A673 (cell line): ENCODE measurements at regions not wholly inside any gene's neighbourhood (a gene's known extent, or its start where the extent isn't known, plus 50 kb on each side); places are given as distances from the start of the nearest gene placed in this dataset.

Experiments used
- BruUV-seq: library from RNA; stranded (reverse); fragments of 400-500 nt; replicated peaks from 2 replicates; lab custom pipeline; 2021; lab: Mats Ljungman, UMichigan
- CTCF ChIA-PET: fragments of 300-600 bp; sonication (Branson Sonifier 250); formaldehyde crosslinking; loops from one replicate; lab custom pipeline; 2022; ENCODE audit warnings: antibody characterized with exemption; lab: Charles Lee
- POLR2A ChIA-PET: fragments of 300-600 bp; sonication (Branson Sonifier 250); formaldehyde crosslinking; loops from one replicate; lab custom pipeline; 2022; ENCODE audit warnings: antibody characterized with exemption; ENCODE audit not compliant: low non-redundant PET; lab: Charles Lee
- DNase-seq: peaks from one replicate; pipeline ENCODE4 v3.0.0-alpha.2; 2015; ENCODE audit warnings: low spot score
- H3K27ac ChIP-seq: fragments of 200-600 bp; sonication (generic); 2 replicates; pipeline ENCODE4 v1.5.1; 2016; ENCODE audit warnings: mixed run types, low read depth, mild to moderate bottlenecking, mixed read lengths, antibody characterized with exemption, low read length; ENCODE audit not compliant: poor library complexity, severe bottlenecking
- H3K27me3 ChIP-seq: fragments of 200-600 bp; sonication (generic); replicated peaks from 2 replicates; pipeline ENCODE4 v1.6.1; 2017; ENCODE audit warnings: mixed run types, low read depth, mild to moderate bottlenecking, mixed read lengths, antibody characterized with exemption, low read length; ENCODE audit not compliant: insufficient read depth, poor library complexity
- H3K36me3 ChIP-seq: fragments of 200-600 bp; sonication (generic); 2 replicates; pipeline ENCODE4 v1.6.1; 2016; ENCODE audit warnings: mixed run types, mild to moderate bottlenecking, mixed read lengths, antibody characterized with exemption, low read length; ENCODE audit not compliant: insufficient read depth, poor library complexity, severe bottlenecking
- H3K4me1 ChIP-seq: fragments of 200-600 bp; sonication (generic); 2 replicates; pipeline ENCODE4 v1.6.1; 2017; ENCODE audit warnings: mixed run types, mild to moderate bottlenecking, mixed read lengths, antibody characterized with exemption, low read length; ENCODE audit not compliant: insufficient read depth, poor library complexity, severe bottlenecking
- H3K4me3 ChIP-seq: fragments of 200-600 bp; sonication (generic); 2 replicates; pipeline ENCODE4 v1.5.1; 2016; ENCODE audit warnings: low read depth, mixed run types, mild to moderate bottlenecking, mixed read lengths, low read length; ENCODE audit not compliant: poor library complexity, severe bottlenecking
- H3K9me3 ChIP-seq: fragments of 200-600 bp; sonication (generic); 2 replicates; pipeline ENCODE4 v1.6.1; 2016; ENCODE audit warnings: mixed run types, low read depth, mild to moderate bottlenecking, mixed read lengths, antibody characterized with exemption, low read length; ENCODE audit not compliant: poor library complexity, severe bottlenecking
- EZH2 ChIP-seq: fragments of 200-600 bp; sonication (generic); IDR thresholded peaks from 2 replicates; pipeline ENCODE4 v1.6.1; 2017; ENCODE audit warnings: borderline replicate concordance, low read depth, mild to moderate bottlenecking, mixed read lengths, antibody characterized with exemption, low read length; ENCODE audit not compliant: poor library complexity, severe bottlenecking
- intact Hi-C: fragments of 100-400 bp; cut with micrococcal nuclease; formaldehyde crosslinking; loops from one replicate; pipeline ENCODE4 v1.10.0; 2022; ENCODE audit not compliant: unreplicated experiment
- TF ChIP-seq, protein P1 (sequence below): fragments of 300-800, 200-600 bp; sonication (generic); conservative IDR thresholded peaks from 2 replicates; pipeline ENCODE4 v1.5.1; 2017; ENCODE audit warnings: low read depth, mild to moderate bottlenecking, antibody characterized with exemption, low read length, moderate library complexity, mixed read lengths

DNA sequence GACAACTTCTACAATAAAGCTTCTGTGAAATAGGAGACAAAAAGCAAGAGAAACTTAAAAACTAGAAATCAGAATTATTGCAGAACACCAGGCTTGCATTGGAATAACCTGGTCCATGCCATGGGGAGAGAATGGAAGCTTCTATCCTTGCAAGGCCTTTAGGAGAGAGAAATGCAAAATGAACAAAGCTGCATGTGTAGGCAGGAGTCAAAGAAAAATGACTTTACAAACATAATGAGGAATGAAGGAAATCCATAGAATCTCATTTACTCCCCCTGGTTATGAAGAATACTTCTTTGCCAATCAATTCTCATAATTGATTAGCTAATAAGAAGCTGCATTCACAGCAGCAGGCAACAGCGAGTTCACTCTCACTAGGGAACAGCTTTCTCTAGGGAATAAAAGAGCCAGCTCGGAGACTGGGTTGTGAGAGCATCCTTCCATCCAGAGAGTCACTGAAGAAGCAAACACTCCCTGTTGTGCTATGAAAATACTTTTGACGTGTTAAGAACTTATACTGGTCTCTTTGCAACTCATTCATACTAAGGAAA, 235.9 kb upstream of the LRATD1 start:
- no peaks in the 10 kb centered on the region for H3K27me3 ChIP-seq
- TF ChIP-seq, protein P1, sequence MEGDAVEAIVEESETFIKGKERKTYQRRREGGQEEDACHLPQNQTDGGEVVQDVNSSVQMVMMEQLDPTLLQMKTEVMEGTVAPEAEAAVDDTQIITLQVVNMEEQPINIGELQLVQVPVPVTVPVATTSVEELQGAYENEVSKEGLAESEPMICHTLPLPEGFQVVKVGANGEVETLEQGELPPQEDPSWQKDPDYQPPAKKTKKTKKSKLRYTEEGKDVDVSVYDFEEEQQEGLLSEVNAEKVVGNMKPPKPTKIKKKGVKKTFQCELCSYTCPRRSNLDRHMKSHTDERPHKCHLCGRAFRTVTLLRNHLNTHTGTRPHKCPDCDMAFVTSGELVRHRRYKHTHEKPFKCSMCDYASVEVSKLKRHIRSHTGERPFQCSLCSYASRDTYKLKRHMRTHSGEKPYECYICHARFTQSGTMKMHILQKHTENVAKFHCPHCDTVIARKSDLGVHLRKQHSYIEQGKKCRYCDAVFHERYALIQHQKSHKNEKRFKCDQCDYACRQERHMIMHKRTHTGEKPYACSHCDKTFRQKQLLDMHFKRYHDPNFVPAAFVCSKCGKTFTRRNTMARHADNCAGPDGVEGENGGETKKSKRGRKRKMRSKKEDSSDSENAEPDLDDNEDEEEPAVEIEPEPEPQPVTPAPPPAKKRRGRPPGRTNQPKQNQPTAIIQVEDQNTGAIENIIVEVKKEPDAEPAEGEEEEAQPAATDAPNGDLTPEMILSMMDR: no peak
- no peak for TF ChIP-seq EZH2
- H3K4me1 ChIP-seq: no peaks in the 10 kb centered on the region
- intact Hi-C loops: no loop called here
- H3K4me3 ChIP-seq: no peak overlapping the region
- DNase-seq: no peak
- no peak overlapping the region for H3K27ac ChIP-seq
- H3K36me3 ChIP-seq: no peaks in the 10 kb centered on the region
- no TSS peak for BruUV-seq
- POLR2A ChIA-PET: no interaction called here
- no peaks in the 10 kb centered on the region for H3K9me3 ChIP-seq
- CTCF ChIA-PET: no interaction called here

DNA sequence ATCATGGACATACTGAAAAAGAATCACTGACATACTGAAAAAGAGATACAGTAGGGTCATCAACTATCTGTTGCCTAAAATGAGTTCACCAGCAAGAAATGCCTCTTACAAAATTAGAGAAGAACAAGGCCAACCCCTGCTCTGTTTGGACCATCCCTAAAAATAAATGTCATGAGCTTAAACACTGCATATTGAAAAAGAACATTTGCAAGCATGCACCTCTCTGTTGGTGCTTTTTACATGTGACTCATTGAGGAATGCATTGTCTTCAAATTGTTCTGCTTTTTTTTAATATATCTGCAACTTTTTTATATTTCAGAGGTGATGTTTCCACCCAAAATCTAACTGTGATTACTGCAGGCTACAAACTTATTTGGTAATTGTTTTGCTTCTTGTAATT, 233.9 kb upstream of the LRATD1 start:
- Histone ChIP-seq H3K27me3 (no peaks in the 10 kb centered on the region), H3K4me1 (no peaks in the 10 kb centered on the region), H3K27ac (no peak overlapping the region), H3K4me3 (no peak overlapping the region), H3K9me3 (no peaks in the 10 kb centered on the region), H3K36me3 (no peaks in the 10 kb centered on the region)
- BruUV-seq: no TSS peak
- no peak for DNase-seq
- CTCF ChIA-PET: no interaction called here
- intact Hi-C loops: no loop called here
- no peak for TF ChIP-seq EZH2
- TF ChIP-seq, protein P1: no peak
- POLR2A ChIA-PET: no interaction called here

DNA sequence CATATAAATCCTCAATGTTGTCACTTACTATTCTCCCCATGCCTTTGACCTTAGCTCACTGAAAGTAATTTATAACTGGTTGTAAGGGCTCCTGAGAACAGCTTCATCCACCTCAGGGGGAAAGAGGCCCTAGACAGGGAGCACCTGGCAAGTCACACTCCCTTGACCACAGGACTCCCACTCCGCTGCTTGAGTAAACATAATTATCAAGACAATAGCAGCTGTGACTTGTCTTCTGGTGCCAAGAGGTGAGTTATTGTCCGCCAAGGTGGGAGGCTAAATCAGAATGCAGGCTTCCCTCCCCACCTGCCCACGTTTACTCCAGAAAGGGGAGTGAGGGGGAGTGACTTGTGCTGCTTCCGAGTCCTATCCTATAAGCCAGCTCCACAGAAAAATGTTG, 230.6 kb upstream of the LRATD1 start:
- Histone ChIP-seq H3K36me3 (no peaks in the 10 kb centered on the region), H3K4me1 (no peaks in the 10 kb centered on the region), H3K27me3 (no peaks in the 10 kb centered on the region), H3K27ac (no peak overlapping the region), H3K9me3 (no peaks in the 10 kb centered on the region), H3K4me3 (no peak overlapping the region)
- intact Hi-C loops: no loop called here
- TF ChIP-seq, protein P1: no peak
- no peak for TF ChIP-seq EZH2
- ChIA-PET CTCF (no interaction called here), POLR2A (no interaction called here)
- DNase-seq: no peak
- BruUV-seq: no TSS peak
